B cell (primary cell): ENCODE measurements at regions not wholly inside any gene's neighbourhood (a gene's known extent, or its start where the extent isn't known, plus 50 kb on each side); places are given as distances from the start of the nearest gene placed in this dataset.

Experiments used
- ATAC-seq: fragments of 200-7000 bp; cut with Tn5 transposase; one replicate; pipeline ENCODE4 v1.10.0; 2021; ENCODE audit warnings: low read depth, mild to moderate bottlenecking, moderate number of reproducible peaks, moderate library complexity
- CTCF ChIA-PET: fragments of 350-600 bp; sonication (Branson Sonifier 250); formaldehyde crosslinking; loops from one replicate; lab custom pipeline; 2021; ENCODE audit warnings: antibody characterized with exemption, inconsistent platforms; lab: Charles Lee
- POLR2A ChIA-PET: fragments of 350-600 bp; sonication (Branson Sonifier 250); formaldehyde crosslinking; loops from one replicate; lab custom pipeline; 2021; ENCODE audit warnings: antibody characterized with exemption; lab: Charles Lee
- DNase-seq: peaks from one replicate; pipeline ENCODE4 v3.0.0; 2013
- H2AFZ ChIP-seq: 2 replicates; pipeline ENCODE4 v1.6.1; 2012; ENCODE audit warnings: mild to moderate bottlenecking, low read depth, low read length; ENCODE audit not compliant: insufficient read depth, poor library complexity, severe bottlenecking
- H3K27ac ChIP-seq, 2 donors: 1 replicate in 1 of 2; 2 replicates in 1 of 2; pipeline ENCODE4 v1.5.1; 2012 to 2013; ENCODE audit warnings: low read length in 2 of 2, mild to moderate bottlenecking in 2 of 2, moderate library complexity in 1 of 2
- H3K27me3 ChIP-seq, 4 experiments: fragments of 200-600 bp in 1 of 4; sonication (generic) in 1 of 4; replicated peaks in 1 of 4; 1 replicate in 2 of 4; 2 replicates in 2 of 4; pipeline versions ENCODE4 v1.6.1 to v1.7.0; 2013 to 2016; ENCODE audit warnings: low read length in 3 of 4, mild to moderate bottlenecking in 2 of 4, mixed read lengths in 1 of 4, moderate library complexity in 1 of 4; ENCODE audit not compliant: insufficient read depth in 4 of 4, control insufficient read depth in 3 of 4; ENCODE audit errors: control extremely low read depth in 1 of 4
- H3K36me3 ChIP-seq, 2 experiments: replicated peaks in 1 of 2; 1 replicate in 1 of 2; 2 replicates in 1 of 2; pipeline versions ENCODE4 v1.6.1 to v1.7.1; 2013; ENCODE audit warnings: low read length in 1 of 2; ENCODE audit not compliant: insufficient read depth in 2 of 2, control insufficient read depth in 1 of 2; ENCODE audit errors: control extremely low read depth in 1 of 2, extremely low read depth in 1 of 2
- H3K4me1 ChIP-seq, 2 donors: fragments of 200-600 bp in 1 of 2; sonication (generic) in 1 of 2; 1 replicate in 1 of 2; 2 replicates in 1 of 2; pipeline versions ENCODE4 v1.5.1 to v1.6.1; 2013 to 2017; ENCODE audit warnings: low read length in 2 of 2; ENCODE audit not compliant: control insufficient read depth in 2 of 2, insufficient read depth in 2 of 2
- H3K4me2 ChIP-seq: replicated peaks from 2 replicates; pipeline ENCODE3; 2012; ENCODE audit warnings: mild to moderate bottlenecking, low read depth, low read length; ENCODE audit not compliant: poor library complexity, severe bottlenecking
- H3K4me3 ChIP-seq, 5 experiments: fragments of 200-600 bp in 1 of 5; sonication (generic) in 1 of 5; 1 replicate in 3 of 5; 2 replicates in 2 of 5; pipeline versions ENCODE4 v1.5.1 to v1.7.0; 2011 to 2016; ENCODE audit warnings: low read length in 4 of 5, mild to moderate bottlenecking in 4 of 5, low read depth in 2 of 5, control low read depth in 1 of 5, moderate library complexity in 1 of 5; ENCODE audit not compliant: insufficient read depth in 1 of 5; ENCODE audit errors: control extremely low read depth in 1 of 5, extremely low read depth in 1 of 5
- H3K79me2 ChIP-seq: fragments of 200-600 bp; sonication (generic); one replicate; pipeline ENCODE4 v1.6.0; 2016; ENCODE audit warnings: low read length; ENCODE audit not compliant: control insufficient read depth, insufficient read depth
- H3K9ac ChIP-seq: fragments of 200-600 bp; sonication (generic); 2 replicates; pipeline ENCODE4 v1.6.1; 2017; ENCODE audit warnings: mild to moderate bottlenecking, low read length, moderate library complexity
- H3K9me3 ChIP-seq, 3 donors: one replicate each; pipeline versions ENCODE4 v1.6.1 to v1.7.1; 2013; ENCODE audit warnings: low read length in 2 of 3; ENCODE audit not compliant: control insufficient read depth in 2 of 3, insufficient read depth in 1 of 3; ENCODE audit errors: control extremely low read depth in 1 of 3
- H4K20me1 ChIP-seq: 2 replicates; pipeline ENCODE4 v1.6.0; 2012; ENCODE audit warnings: mild to moderate bottlenecking, low read length; ENCODE audit not compliant: insufficient read depth, control insufficient read depth, poor library complexity, severe bottlenecking
- H3K27ac Mint-ChIP-seq: one replicate; pipeline ENCODE4 v1.8.0; 2021; ENCODE audit warnings: mixed read lengths
- H3K27me3 Mint-ChIP-seq: one replicate; pipeline ENCODE4 v1.8.0; 2021; ENCODE audit warnings: mixed read lengths
- H3K4me1 Mint-ChIP-seq: one replicate; pipeline ENCODE4 v1.8.0; 2021; ENCODE audit warnings: mixed read lengths
- H3K4me3 Mint-ChIP-seq: one replicate; pipeline ENCODE4 v1.8.0; 2021; ENCODE audit warnings: mixed read lengths
- H3K9me3 Mint-ChIP-seq: one replicate; pipeline ENCODE4 v1.8.0; 2022; ENCODE audit warnings: mixed read lengths; ENCODE audit not compliant: insufficient read depth
- EZH2 ChIP-seq: IDR thresholded peaks from 2 replicates; pipeline ENCODE4 v1.6.1; 2012; ENCODE audit warnings: borderline replicate concordance, low read depth, mild to moderate bottlenecking, moderate library complexity, low read length; ENCODE audit not compliant: insufficient read depth, poor library complexity, severe bottlenecking
- WGBS: methylation state at CpG from one replicate; pipeline ENCODE4 v1.1.5; 2013; ENCODE audit warnings: missing lambda C conversion rate; ENCODE audit not compliant: insufficient coverage; 5-methylcytosine and 5-hydroxymethylcytosine counted together
- intact Hi-C: fragments of 100-400 bp; cut with micrococcal nuclease; formaldehyde crosslinking; loops from one replicate; pipeline ENCODE4 v1.10.0; 2022
- TF ChIP-seq, protein P1 (sequence below): fragments of 200-600 bp; IDR thresholded peaks from one replicate; pipeline ENCODE4 v1.8.0; 2022; ENCODE audit warnings: antibody characterized with exemption, mild to moderate bottlenecking

DNA sequence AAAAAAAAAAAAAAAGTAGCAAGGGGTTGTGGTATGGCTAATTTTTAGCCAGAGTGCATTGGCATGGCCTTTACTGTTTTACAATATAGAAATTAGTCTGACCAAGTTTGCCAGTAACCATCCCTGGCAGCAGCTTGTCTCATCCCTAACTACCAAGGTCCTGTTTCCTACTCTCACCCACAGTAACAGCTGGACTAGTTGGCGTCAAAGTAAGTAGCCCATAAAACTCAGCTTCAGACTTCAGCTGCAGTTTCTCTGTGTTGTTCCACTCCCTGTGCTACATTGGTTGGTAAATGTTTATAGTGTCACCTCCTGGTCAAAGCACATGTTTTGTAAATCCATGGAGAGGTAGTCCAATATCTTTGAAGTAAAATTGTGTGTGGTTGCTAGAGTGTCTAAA lies 691.3 kb downstream of the ZPLD1 start:
- no peaks in the 10 kb centered on the region for H3K79me2 ChIP-seq
- H3K4me3 ChIP-seq, result no peak overlapping the region
- no peak overlapping the region for H2AFZ ChIP-seq
- H3K36me3 ChIP-seq, result no peaks in the 10 kb centered on the region
- no peaks in the 10 kb centered on the region for H3K27me3 ChIP-seq
- no peaks in the 10 kb centered on the region for H3K9me3 Mint-ChIP-seq
- POLR2A ChIA-PET, result no interaction called here
- H3K9me3 ChIP-seq, result no peaks in the 10 kb centered on the region
- H3K4me2 ChIP-seq, result no peak overlapping the region
- intact Hi-C loops, result no loop called here
- CTCF ChIA-PET, result interaction anchor here (0.7 kb wide), 1 partner anchor 82 kb away, joined by 5 read pairs; no protein-coding TSS in a partner anchor
- H3K4me1 ChIP-seq, result no peaks in the 10 kb centered on the region
- no peaks in the 10 kb centered on the region for H4K20me1 ChIP-seq
- H3K27ac ChIP-seq, result no peak overlapping the region
- ATAC-seq (no peak), DNase-seq (no peak)
- TF ChIP-seq, protein P1, sequence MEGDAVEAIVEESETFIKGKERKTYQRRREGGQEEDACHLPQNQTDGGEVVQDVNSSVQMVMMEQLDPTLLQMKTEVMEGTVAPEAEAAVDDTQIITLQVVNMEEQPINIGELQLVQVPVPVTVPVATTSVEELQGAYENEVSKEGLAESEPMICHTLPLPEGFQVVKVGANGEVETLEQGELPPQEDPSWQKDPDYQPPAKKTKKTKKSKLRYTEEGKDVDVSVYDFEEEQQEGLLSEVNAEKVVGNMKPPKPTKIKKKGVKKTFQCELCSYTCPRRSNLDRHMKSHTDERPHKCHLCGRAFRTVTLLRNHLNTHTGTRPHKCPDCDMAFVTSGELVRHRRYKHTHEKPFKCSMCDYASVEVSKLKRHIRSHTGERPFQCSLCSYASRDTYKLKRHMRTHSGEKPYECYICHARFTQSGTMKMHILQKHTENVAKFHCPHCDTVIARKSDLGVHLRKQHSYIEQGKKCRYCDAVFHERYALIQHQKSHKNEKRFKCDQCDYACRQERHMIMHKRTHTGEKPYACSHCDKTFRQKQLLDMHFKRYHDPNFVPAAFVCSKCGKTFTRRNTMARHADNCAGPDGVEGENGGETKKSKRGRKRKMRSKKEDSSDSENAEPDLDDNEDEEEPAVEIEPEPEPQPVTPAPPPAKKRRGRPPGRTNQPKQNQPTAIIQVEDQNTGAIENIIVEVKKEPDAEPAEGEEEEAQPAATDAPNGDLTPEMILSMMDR, result no peak
- no peak for TF ChIP-seq EZH2
- no peak overlapping the region for H3K4me3 Mint-ChIP-seq
- no peak overlapping the region for H3K9ac ChIP-seq
- no peaks in the 10 kb centered on the region for H3K4me1 Mint-ChIP-seq
- WGBS, result 83% methylated on average over 1 of the region's 1 CpG
- no peak overlapping the region for H3K27ac Mint-ChIP-seq
- H3K27me3 Mint-ChIP-seq, result no peaks in the 10 kb centered on the region

- intact Hi-C loops, result no loop called here
- TF ChIP-seq EZH2, result no peak
- TF ChIP-seq, protein P1, result no peak
- H3K9ac ChIP-seq, result no peak overlapping the region
- Mint-ChIP-seq H3K27me3 (no peaks in the 10 kb centered on the region), H3K4me1 (no peaks in the 10 kb centered on the region), H3K4me3 (no peak overlapping the region), H3K9me3 (no peaks in the 10 kb centered on the region), H3K27ac (no peak overlapping the region)
- DNase-seq (no peak), ATAC-seq (no peak)
- no peaks in the 10 kb centered on the region for H3K9me3 ChIP-seq
- no peak overlapping the region for H3K4me2 ChIP-seq
- no peaks in the 10 kb centered on the region for H3K36me3 ChIP-seq
- no peak overlapping the region for H3K27ac ChIP-seq
- 100% methylated on average over 1 of the region's 5 CpGs for WGBS
- H3K27me3 ChIP-seq, result no peaks in the 10 kb centered on the region
- ChIA-PET POLR2A (no interaction called here), CTCF (no interaction called here)
- no peak overlapping the region for H3K4me3 ChIP-seq
- no peaks in the 10 kb centered on the region for H4K20me1 ChIP-seq
- no peaks in the 10 kb centered on the region for H3K79me2 ChIP-seq
- H3K4me1 ChIP-seq, result no peaks in the 10 kb centered on the region
- no peak overlapping the region for H2AFZ ChIP-seq
Measured at GRCh38 chr3:103127098-103127630, 692.3 kb downstream of the ZPLD1 start.
